ENCODE measurements at regions not wholly inside any gene's neighbourhood (a gene's known extent, or its start where the extent isn't known, plus 50 kb on each side); places are given as distances from the start of the nearest gene placed in this dataset.

DNA sequence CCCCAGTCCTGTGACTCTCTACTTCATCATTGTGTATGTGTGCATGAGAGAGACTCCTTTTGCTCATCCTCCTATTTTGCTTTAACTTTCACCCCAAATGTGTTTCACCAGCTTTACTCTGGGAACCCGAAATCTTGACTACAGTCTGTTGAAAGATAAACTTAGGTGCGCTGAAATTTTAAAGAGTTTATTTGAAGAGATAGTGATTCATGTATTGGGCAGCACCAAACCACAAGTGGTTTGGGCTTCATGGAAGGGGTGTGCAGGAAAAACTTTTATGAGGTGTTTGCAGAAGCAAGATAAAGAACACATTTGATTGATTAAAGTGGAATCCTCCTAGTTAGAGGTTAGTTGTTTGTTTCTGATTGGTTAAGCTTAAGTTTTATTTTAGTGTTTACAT is 50.8 kb upstream of the RFC3 start:
- TF ChIP-seq POLR2A (IDR thresholded peaks at IDR 0.05; ENCODE audit: low read length) (no peak), GATA1 (IDR thresholded peaks at IDR 0.05; ENCODE audit: low read depth, low read length) (no peak)
